HG03196 (cell line): ENCODE measurements at regions not wholly inside any gene's neighbourhood (a gene's known extent, or its start where the extent isn't known, plus 50 kb on each side); places are given as distances from the start of the nearest gene placed in this dataset.
"Not testable (repeated sequence)": the region's sequence is repeated elsewhere in the genome, so short reads cannot be mapped to it uniquely, and the experiment has no call there.

Experiments used
- ATAC-seq: cut with Tn5 transposase; IDR thresholded peaks from one replicate; pipeline ENCODE4 v1.9.1; 2021; ENCODE audit not compliant: unreplicated experiment

DNA sequence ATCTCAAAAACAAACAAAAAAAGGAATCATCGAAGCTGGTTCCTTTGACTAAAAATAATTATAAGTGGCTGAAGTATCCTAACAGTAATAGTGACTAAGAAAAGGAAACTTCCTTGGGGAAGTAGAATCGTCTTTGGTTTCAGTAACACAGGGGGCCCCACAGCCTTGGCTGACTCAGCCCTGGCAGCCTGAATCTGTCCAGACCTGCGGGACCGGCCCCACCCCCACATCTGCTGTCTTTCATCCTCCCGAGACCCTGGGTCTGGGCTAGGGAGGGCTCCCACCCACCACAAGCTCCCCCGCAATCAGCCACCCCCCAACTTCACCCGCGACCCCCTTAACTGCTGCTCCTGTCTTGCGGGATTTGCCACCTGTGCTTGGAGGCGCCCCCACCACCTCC lies 1452.6 kb upstream of the ACVR2A start:
- no peak for ATAC-seq

DNA sequence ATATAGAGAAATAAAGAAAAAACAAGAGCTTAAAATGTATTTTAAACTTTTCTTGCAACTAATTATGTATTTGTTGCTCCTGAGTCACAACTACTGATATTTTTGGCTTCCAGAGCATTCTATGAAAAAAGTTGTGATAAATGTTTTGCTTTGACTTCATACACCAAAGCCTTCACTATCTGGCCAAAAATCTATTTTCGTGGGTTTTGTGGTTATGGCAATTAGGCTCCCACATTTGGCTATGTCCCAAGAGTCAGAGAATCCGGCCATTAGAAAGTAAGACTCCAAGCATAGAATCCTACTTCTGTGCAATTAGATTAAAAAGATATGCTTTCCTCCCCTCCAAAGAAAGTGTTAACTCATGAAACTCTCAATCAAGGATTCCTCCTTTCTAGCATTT lies 1456.1 kb upstream of the ACVR2A start:
- no peak for ATAC-seq

DNA sequence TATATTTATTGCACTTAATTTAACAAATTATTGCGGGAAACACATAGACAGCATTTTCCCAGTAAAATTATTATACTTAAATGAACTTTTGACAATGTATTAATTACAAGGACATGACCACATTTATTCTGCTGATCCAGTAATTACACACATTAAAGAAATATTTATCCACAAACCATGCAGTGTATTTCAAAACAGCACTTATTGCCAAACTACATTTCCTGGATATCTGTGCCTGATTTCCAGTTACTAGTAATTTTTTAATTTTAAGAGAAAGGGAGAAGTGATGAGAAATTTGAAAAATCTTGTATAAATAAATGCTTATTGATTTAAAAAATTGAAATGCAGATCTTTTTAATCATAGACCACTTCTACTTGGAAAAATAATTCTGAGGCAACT lies 1458.7 kb upstream of the ACVR2A start:
- no peak for ATAC-seq

DNA sequence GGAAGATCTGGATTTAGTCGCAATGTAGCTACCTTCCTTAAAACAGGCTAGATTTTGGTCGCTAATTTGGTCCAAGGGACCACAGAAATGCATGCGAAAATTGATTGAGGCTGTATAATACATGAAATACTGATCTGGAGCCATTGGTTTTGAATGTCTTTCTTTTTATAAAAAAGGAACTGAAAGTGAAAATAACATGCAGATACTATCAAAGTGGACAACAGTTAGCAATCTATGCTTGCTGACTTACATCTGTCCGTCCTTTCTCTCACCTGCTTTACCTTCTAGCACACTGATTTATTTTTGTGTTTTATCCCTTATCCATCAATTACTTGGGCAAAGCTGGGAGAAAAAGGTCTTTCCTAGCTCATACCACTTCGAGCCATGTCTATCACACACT lies 1459.8 kb upstream of the ACVR2A start:
- no peak for ATAC-seq

DNA sequence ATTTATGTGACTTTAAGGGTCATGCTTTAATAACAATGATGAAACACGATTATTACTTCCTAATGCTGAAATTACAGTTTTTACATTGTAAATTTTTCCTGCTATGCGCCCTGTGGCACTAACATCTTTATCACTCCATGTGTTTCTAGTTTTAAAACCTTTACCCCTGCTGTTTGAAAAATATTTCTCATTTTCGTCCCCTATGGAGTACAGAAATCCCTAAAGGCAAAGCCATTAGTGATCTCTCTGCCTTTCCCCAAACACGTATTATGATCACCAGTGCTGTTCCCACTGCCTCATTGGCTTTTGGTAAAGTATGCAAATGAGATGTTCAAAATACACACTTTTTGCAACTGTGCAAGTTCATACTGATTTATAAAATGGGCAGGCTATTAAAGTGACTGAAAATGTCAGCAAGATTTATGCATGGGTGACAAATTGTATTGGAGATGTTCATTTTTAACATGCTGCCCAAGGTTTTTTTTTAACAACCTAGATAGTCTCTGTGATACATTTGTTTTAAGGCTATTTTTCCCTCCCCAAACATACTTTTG lies 1468.2 kb upstream of the ACVR2A start:
- no peak for ATAC-seq

DNA sequence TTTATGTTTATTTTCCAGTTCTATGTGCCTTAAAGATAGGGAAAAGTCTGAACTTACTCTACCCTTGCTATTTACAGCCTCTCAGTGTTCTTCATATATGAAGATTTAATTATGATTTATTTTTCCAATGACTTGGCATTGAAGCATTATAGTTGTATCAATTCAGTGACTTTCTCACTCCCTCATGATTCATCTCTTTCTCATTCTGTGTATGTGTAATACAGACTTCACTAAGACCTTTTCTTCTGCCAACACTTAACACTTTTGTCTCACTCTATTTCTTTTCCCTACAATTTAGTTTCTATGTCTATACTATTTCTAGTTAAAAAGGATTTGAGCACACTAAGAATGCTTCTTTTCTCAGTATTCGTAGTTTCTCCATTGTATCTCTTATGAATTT lies 1470.3 kb upstream of the ACVR2A start:
- no peak for ATAC-seq

DNA sequence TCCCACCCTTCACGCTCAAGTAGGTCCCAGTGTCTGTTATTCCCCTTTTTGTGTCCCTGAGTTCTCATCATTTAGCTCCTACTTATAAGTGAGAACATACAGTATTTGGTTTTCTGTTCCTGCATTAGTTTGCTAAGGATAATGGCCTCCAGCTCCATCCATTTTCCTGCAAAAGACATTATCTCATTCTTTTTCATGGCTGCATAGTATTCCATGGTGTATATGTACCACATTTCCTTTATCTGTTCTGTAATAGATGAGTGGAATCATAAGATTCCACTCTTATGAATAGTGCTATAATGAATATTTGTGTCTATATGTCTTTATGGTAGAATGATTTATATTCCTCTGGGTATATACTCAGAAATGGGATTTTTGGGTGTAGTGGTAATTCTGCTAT lies 1473.5 kb upstream of the ACVR2A start:
- ATAC-seq = not testable (repeated sequence)

DNA sequence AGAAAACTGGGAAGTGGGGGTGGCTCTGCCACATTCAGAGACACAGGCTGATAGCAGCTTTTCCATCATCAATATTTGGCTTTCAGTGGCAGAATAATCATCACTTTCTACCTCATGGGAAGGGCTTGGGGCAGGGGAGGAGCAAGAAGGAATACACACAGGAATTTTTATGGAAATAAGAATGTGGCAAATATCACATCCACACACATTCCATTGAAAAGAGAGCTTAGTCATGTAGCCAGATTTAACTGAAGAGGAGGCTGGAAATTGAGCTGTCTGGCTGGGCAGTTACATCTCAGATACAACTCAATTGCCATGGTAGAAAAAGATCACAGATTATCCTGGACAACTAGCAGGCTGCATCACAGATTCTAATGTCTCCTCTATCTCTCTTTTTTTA lies 1474.0 kb upstream of the ACVR2A start:
- ATAC-seq = no peak

DNA sequence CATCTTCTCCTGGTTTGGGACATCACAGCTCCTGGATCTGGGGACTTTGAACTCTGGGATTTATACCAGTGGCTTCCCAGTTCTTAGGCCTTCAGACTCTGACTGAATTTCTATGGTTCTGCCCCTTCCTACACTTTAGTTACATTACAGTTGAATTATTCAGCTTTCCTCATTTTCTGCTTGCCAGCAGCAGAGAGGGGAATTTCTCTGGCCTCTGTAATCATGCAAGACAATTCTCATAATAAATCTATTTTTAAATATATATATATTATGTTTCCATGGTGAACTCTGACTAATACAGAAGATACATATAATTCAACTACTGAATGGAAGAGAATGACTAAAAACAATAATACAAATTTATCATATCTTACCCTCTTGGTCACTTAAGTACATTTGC lies 1478.6 kb upstream of the ACVR2A start:
- ATAC-seq = no peak

DNA sequence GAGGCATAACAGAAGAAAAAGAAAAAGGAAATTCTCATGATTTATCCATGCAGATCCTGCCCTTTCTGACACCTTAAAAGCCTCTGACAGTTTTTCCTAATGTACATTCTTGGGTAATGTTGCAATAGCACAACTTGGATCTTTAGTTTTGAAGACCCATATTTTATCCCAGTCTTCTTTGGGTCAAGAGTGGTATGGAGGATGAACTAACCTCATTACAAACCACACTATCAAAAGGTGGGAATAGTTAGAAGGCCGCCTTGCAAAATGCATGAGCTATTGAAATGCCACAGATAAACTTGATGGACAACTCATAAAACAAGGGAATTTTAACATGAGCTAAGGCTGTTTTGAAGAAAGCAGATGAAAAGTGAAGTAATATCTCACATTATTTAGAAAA lies 1479.8 kb upstream of the ACVR2A start:
- ATAC-seq = no peak

DNA sequence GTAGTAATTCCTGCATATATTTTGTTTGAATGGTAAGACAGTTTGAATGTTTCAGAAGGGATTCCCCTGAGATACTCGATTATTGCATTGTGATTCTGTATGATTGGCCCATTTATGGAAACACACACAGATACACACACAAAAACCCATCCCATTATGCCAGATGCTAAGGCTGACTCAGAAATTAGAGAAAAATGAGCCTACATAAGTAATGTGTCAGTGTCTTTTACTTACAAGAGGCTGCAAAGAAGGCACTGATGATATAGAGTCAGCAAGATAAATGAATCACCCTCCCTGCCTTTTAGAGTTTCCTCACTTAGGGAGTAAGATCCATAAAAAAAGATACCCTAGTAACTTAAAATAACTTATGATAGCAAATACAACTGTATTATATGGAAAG lies 1481.1 kb upstream of the ACVR2A start:
- ATAC-seq = no peak

DNA sequence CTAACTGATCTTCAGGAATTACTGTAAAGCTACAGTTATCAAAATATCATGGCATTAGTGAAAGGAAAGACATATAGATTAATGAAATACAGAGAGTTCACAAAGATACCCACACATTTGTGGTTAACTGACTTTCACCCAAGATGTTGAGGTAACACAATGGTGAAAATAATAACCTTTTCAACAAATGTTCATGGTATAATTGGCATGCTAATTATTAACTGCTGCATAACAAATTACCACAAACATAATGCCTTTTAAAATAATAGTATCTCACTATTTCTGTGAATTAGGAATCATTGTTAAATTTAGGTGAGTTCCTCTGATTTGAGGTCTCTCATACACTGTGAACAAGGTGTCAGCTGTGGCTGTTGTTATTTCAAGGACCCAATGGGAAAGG lies 1493.1 kb upstream of the ACVR2A start:
- no peak for ATAC-seq

DNA sequence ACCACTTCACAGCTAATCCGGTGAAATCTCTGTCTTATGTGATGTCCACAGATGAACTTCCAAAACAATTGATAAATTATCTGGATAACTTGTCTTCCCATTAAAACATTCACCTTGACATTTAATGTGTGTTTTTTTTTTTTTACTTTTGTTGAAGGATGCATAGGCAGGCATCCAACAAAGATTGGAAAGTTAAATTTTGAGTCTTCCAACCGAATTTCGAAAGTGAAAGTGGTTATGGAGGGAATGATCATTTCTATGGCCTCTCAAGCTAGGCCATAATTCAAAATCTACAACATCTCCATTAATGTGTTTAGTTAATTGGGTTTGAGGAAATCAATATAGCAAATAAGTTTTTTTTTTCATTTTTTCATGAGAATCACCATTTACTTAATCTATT lies 1495.5 kb upstream of the ACVR2A start:
- ATAC-seq = no peak

DNA sequence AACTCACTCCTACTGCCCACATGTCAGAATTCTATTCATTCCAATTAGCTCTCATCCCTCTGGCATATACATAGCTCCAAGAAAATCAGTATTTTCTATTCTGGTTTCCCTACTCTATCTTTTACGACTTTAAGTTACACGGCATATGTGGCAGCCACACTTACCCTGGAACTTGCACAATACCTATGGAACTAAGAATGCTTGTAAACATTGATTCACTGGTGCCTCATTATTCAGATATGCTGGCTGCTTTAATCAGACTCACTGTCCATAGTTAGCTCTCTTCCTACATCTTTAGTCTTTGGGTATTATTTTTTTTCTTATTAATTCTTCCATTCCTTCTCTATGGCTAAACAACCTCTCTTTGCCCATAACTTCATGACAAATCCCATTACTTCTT lies 1519.9 kb upstream of the ACVR2A start:
- no peak for ATAC-seq

DNA sequence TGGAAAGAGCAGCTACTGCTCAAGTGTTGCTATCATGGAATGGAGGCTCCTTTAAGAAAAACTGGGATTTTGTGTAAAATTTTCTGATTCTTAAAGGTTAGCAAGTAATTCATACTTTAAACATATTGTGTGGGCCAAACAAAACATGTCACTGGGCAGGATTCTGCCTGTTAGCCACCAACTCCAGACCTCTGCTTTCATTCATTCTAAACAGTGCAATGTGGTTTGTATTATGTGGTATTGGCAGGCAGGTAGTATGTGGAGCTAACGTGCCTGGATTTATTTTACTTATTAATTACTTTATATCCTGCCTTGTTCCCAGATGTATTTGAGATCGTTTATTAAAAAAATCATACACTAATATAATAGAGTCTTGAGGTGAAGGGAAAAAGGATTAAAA lies 1521.3 kb upstream of the ACVR2A start:
- ATAC-seq = no peak

DNA sequence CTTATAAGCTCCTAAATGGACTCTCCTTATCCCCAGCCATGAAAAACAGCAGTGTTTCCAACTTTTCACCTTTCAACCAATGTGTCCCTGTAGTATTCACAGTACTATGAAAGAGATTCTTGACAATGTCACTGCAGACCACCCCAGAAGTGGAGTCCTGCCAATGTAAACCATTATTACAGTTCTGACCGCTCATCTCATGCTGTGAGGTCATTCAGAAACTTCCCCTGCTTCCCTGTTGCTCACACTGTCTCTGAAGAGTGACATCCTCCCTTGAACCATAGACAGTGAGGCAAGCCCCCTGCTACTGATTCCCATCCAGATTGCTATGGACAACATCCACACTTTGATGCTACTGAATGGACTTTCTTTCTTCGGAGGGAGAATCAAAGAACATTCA lies 1523.7 kb upstream of the ACVR2A start:
- no peak for ATAC-seq

DNA sequence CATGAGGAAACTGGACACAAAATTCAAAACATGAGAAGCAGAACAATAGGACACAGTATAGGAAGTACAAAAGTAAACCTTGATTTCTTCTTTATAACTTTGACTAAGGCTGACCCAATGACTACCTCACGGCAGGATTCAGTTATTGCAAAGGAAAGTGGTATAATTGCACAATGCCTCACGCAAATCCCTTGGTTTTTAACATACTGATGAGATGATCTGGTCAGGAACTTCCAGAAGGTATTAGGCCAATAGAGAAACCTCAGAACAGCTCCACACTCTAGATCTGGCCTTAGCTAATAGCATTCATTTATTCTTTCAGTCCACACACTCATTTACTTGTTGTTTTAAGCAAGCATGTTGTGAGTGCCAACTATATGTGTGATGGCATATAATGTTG lies 1526.9 kb upstream of the ACVR2A start:
- ATAC-seq = no peak

DNA sequence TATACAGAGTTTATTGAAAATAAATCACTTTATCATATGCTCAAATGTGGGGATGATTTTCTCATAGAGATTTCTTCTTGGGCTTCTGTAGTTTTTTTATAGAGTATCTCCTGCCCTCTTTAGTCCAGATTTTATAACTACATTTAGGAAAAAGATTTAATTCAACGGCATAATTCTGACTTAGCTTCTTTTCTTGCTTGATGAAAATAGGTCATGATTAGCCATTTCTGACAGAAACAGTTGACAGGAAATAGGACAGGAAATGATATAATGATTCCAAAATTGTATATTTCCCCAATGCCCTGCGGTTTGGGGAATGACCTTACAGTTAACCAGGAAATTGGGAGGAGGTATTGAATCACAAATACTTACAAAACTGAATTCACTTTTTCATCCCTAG lies 1531.9 kb upstream of the ACVR2A start:
- ATAC-seq = no peak

DNA sequence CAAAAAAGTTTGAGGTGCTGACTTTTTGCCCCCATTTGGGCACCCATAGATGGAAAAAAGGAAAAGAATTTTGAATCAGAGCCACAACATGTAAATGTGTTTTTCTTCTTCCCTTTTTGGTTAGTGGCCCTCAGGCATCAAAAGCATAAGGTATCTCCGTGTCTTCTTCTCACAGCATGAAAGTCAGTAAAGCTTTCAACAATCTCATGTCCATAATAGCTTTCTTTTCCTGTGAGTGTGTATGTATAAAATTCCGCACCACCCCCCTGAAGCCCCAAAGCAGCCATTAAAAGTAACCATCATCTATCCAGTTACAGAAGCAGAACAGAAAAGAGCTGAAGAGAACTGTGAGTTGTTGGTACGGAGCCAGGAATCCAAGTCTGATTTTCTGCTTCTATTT lies 1539.7 kb upstream of the ACVR2A start:
- ATAC-seq = no peak

DNA sequence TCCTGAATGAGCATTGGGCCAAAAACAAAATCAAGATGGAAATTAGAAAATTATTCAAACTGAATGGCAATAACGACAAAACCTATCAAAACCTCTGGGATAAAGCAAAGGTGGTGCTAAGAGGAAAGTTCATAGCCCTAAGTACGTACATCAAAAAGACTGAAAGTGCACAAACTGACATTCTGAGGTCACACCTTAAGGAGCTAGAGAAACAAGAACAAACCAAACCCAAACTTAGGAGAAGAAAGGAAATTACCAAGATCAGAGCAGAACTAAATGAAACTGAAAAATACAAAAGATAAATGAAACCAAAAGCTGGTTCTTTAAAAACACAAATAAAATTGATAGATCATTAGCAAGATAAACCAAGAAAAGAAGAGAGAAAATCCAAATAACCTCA lies 1543.5 kb upstream of the ACVR2A start:
- no peak for ATAC-seq

DNA sequence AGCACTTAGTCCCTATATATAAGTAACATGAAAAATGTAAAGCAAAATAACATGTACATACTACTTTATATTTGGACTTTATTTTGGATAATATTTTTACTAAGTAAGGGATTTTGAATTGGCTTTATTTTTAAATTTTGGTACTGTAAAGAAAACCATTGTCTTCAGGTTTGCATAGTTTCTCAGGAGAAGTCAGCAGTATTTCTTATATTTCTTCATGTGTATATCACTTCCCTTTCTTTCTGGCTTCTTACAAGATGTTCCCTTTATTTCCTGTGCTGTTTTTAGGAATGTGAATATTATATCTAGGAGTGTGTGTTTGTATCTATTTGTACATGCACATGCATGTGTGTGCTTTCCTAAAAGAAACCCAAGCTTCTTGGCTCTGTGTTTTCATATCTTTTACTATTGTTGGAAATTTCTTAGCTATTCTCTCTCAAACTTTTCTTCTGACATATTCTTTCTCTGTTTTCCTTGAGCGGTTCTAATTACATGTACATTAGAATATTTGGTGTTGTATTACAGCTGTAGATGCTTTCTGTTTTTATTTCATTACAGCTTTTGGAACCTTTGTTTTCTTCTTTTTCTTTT lies 1549.7 kb upstream of the ACVR2A start:
- no peak for ATAC-seq

DNA sequence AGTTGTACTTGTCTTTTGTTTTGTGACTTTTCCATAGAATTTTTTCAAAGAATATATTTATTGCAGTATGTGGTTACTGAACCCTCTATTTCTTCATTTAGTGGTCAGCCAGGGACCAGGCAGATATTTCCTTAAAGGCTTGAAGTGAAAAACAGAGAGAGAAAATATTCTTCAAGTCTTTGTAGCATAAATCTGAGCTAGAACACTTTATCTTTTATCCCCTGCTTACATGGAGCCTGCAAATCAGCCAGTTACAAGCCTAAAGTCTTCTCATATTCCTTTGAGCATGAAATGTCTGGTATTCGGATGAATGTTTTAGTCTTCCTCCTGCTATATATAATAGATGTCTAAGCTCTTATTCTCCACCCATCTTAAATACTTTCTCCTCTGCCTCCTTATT lies 1557.5 kb upstream of the ACVR2A start:
- no peak for ATAC-seq

DNA sequence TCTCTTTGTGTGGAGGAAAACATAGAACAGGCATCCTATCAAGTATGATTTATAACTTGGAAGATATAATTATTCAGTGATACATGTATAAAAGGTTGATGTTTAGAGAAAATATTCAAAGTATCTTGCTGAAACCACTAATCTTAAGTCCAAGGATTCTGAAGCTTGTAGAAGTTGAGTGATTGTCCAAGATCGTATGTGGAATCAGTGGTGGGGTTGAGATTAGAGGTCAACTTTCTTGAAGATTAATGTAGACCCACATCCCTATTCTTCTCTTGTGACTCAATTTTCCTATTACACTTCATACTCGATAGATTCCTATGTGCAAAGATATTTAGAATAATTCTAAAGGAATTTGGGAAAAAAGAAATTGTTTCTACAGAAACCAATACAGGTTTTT lies 1565.9 kb upstream of the ACVR2A start:
- ATAC-seq = no peak
